ENCODE measurements at regions not wholly inside any gene's neighbourhood (a gene's known extent, or its start where the extent isn't known, plus 50 kb on each side); places are given as distances from the start of the nearest gene placed in this dataset.

- no peak for TF ChIP-seq CTCF (IDR thresholded peaks at IDR 0.05 in 2 of 3, conservative IDR thresholded peaks at IDR 0.05 in 1 of 3; ENCODE audit: borderline replicate concordance in 1 of 3, insufficient read depth in 1 of 3, low read depth in 2 of 3, low read length in 2 of 3)
- no peak for TF ChIP-seq EZH2 (IDR thresholded peaks at IDR 0.05)
- no peak for TF ChIP-seq POLR2A (IDR thresholded peaks at IDR 0.05; ENCODE audit: borderline replicate concordance, extremely low read depth, insufficient read depth, insufficient read length)
- no peak for TF ChIP-seq RAD21 (IDR thresholded peaks at IDR 0.05; ENCODE audit: low read depth)
- TF ChIP-seq EGR1 (IDR thresholded peaks at IDR 0.05; ENCODE audit: low read depth): no peak
- no peak for TF ChIP-seq ZNF274 (IDR thresholded peaks at IDR 0.05; ENCODE audit: low read depth, low read length)
- no peak for TF ChIP-seq SIN3A (IDR thresholded peaks at IDR 0.05; ENCODE audit: low read depth)
- TF ChIP-seq EZH2phosphoT487 (IDR thresholded peaks at IDR 0.05; ENCODE audit: borderline replicate concordance): no peak
- TF ChIP-seq SP1 (IDR thresholded peaks at IDR 0.05; ENCODE audit: low read depth): no peak
These were observed 83.9 kb upstream of the CLDN5 start for GRCh38 chr22:19608003-19608690.
